H1 (cell line): ENCODE measurements at regions not wholly inside any gene's neighbourhood (a gene's known extent, or its start where the extent isn't known, plus 50 kb on each side); places are given as distances from the start of the nearest gene placed in this dataset.

ENCODE experiments used
- HDAC2 ChIP-seq, 2 experiments: fragments of 300-600 bp in 1 of 2; sonication (generic) in 1 of 2; IDR thresholded peaks; 2 replicates each; pipeline ENCODE4 v1.6.1; 2011 to 2012; ENCODE audit warnings: low read depth in 2 of 2, low read length in 2 of 2, mild to moderate bottlenecking in 2 of 2, moderate library complexity in 2 of 2, borderline replicate concordance in 1 of 2, inconsistent platforms in 1 of 2
- JUN ChIP-seq: IDR thresholded peaks from 2 replicates; pipeline ENCODE4 v1.6.1; 2011; ENCODE audit warnings: low read depth, mild to moderate bottlenecking, improper control_type of control experiment, low read length
- JUND ChIP-seq: IDR thresholded peaks from 2 replicates; pipeline ENCODE4 v1.6.1; 2011; ENCODE audit warnings: mild to moderate bottlenecking, improper control_type of control experiment, low read length
- POU5F1 ChIP-seq: IDR thresholded peaks from 2 replicates; pipeline ENCODE4 v1.6.1; 2011; ENCODE audit warnings: low read depth, mild to moderate bottlenecking, low read length, moderate library complexity
- TAF1 ChIP-seq: IDR thresholded peaks from 2 replicates; pipeline ENCODE4 v1.6.1; 2011; ENCODE audit warnings: mild to moderate bottlenecking, low read depth, low read length
- TF ChIP-seq, protein P1 (sequence below): fragments of 300-600 bp; sonication (generic); IDR thresholded peaks from 2 replicates; pipeline ENCODE4 v1.7.1; 2012; ENCODE audit warnings: low read length, moderate library complexity, mild to moderate bottlenecking, inconsistent platforms; ENCODE audit not compliant: insufficient replicate concordance
- TF ChIP-seq, protein P2 (sequence below): IDR thresholded peaks from 2 replicates; pipeline ENCODE4 v1.6.1; 2012; ENCODE audit warnings: low read length, inconsistent platforms
- TF ChIP-seq, protein P3 (sequence below): IDR thresholded peaks from 2 replicates; pipeline ENCODE4 v1.6.1; 2012; ENCODE audit warnings: inconsistent platforms

DNA sequence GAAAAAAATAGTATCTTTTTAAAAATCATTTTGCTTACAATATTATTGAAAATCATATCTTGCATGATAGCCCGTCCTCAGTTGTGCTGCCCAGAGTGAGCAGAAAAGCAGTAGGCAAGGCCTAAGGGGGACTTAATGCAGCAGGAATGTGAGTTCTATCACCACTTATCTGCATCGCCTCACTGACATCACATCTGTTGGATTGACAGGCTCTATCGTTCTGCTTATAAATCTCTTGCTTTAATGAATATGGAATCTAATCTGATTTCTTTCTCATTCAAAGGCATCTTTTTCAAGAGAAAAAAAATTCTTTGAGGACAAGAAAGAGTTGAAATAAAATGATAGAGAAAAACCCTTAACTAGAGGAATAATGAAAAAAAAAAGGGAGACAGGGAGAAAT lies 249.9 kb downstream of the PAPSS1 start (continued):
- TF ChIP-seq, protein P1, sequence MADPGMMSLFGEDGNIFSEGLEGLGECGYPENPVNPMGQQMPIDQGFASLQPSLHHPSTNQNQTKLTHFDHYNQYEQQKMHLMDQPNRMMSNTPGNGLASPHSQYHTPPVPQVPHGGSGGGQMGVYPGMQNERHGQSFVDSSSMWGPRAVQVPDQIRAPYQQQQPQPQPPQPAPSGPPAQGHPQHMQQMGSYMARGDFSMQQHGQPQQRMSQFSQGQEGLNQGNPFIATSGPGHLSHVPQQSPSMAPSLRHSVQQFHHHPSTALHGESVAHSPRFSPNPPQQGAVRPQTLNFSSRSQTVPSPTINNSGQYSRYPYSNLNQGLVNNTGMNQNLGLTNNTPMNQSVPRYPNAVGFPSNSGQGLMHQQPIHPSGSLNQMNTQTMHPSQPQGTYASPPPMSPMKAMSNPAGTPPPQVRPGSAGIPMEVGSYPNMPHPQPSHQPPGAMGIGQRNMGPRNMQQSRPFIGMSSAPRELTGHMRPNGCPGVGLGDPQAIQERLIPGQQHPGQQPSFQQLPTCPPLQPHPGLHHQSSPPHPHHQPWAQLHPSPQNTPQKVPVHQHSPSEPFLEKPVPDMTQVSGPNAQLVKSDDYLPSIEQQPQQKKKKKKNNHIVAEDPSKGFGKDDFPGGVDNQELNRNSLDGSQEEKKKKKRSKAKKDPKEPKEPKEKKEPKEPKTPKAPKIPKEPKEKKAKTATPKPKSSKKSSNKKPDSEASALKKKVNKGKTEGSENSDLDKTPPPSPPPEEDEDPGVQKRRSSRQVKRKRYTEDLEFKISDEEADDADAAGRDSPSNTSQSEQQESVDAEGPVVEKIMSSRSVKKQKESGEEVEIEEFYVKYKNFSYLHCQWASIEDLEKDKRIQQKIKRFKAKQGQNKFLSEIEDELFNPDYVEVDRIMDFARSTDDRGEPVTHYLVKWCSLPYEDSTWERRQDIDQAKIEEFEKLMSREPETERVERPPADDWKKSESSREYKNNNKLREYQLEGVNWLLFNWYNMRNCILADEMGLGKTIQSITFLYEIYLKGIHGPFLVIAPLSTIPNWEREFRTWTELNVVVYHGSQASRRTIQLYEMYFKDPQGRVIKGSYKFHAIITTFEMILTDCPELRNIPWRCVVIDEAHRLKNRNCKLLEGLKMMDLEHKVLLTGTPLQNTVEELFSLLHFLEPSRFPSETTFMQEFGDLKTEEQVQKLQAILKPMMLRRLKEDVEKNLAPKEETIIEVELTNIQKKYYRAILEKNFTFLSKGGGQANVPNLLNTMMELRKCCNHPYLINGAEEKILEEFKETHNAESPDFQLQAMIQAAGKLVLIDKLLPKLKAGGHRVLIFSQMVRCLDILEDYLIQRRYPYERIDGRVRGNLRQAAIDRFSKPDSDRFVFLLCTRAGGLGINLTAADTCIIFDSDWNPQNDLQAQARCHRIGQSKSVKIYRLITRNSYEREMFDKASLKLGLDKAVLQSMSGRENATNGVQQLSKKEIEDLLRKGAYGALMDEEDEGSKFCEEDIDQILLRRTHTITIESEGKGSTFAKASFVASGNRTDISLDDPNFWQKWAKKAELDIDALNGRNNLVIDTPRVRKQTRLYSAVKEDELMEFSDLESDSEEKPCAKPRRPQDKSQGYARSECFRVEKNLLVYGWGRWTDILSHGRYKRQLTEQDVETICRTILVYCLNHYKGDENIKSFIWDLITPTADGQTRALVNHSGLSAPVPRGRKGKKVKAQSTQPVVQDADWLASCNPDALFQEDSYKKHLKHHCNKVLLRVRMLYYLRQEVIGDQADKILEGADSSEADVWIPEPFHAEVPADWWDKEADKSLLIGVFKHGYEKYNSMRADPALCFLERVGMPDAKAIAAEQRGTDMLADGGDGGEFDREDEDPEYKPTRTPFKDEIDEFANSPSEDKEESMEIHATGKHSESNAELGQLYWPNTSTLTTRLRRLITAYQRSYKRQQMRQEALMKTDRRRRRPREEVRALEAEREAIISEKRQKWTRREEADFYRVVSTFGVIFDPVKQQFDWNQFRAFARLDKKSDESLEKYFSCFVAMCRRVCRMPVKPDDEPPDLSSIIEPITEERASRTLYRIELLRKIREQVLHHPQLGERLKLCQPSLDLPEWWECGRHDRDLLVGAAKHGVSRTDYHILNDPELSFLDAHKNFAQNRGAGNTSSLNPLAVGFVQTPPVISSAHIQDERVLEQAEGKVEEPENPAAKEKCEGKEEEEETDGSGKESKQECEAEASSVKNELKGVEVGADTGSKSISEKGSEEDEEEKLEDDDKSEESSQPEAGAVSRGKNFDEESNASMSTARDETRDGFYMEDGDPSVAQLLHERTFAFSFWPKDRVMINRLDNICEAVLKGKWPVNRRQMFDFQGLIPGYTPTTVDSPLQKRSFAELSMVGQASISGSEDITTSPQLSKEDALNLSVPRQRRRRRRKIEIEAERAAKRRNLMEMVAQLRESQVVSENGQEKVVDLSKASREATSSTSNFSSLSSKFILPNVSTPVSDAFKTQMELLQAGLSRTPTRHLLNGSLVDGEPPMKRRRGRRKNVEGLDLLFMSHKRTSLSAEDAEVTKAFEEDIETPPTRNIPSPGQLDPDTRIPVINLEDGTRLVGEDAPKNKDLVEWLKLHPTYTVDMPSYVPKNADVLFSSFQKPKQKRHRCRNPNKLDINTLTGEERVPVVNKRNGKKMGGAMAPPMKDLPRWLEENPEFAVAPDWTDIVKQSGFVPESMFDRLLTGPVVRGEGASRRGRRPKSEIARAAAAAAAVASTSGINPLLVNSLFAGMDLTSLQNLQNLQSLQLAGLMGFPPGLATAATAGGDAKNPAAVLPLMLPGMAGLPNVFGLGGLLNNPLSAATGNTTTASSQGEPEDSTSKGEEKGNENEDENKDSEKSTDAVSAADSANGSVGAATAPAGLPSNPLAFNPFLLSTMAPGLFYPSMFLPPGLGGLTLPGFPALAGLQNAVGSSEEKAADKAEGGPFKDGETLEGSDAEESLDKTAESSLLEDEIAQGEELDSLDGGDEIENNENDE, result no peak
- TF ChIP-seq, protein P2, sequence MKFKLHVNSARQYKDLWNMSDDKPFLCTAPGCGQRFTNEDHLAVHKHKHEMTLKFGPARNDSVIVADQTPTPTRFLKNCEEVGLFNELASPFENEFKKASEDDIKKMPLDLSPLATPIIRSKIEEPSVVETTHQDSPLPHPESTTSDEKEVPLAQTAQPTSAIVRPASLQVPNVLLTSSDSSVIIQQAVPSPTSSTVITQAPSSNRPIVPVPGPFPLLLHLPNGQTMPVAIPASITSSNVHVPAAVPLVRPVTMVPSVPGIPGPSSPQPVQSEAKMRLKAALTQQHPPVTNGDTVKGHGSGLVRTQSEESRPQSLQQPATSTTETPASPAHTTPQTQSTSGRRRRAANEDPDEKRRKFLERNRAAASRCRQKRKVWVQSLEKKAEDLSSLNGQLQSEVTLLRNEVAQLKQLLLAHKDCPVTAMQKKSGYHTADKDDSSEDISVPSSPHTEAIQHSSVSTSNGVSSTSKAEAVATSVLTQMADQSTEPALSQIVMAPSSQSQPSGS, result no peak
- TF ChIP-seq JUN, result no peak
- TF ChIP-seq HDAC2 (IDR thresholded peaks at IDR 0.05; ENCODE audit: borderline replicate concordance in 1 of 2, low read depth in 2 of 2, low read length in 2 of 2), result no peak
- TF ChIP-seq POU5F1, result no peak
- no peak for TF ChIP-seq JUND
- TF ChIP-seq, protein P3, sequence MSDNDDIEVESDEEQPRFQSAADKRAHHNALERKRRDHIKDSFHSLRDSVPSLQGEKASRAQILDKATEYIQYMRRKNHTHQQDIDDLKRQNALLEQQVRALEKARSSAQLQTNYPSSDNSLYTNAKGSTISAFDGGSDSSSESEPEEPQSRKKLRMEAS, result no peak
- no peak for TF ChIP-seq TAF1
- TF ChIP-seq, all 59 proteins: peak for 0
